GM12874 (cell line): ENCODE measurements at regions not wholly inside any gene's neighbourhood (a gene's known extent, or its start where the extent isn't known, plus 50 kb on each side); places are given as distances from the start of the nearest gene placed in this dataset.

Experiments used
- TF ChIP-seq, protein P1 (sequence below): IDR thresholded peaks from 2 replicates; pipeline ENCODE4 v1.5.1; 2011; ENCODE audit warnings: low read depth, mild to moderate bottlenecking, control low read depth, low read length, moderate library complexity; ENCODE audit not compliant: insufficient read depth

DNA sequence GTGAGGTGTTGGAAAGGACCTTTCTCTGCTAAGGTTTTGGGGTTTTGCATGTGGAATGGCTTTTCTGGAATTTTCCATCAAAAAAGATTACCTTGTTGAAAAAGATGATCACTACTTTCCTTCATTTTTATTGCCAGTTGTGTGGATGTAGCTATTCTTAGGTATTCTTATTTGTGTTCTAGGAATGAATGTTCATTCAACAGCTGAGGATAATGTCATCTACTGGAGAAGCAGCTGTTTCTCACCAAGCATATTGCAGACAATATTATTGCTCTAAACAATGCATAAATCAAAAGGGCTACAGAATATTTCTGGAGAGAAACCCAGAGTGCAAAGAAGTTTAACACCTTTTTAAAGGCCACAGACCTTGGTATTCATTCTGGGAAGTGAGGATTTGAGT lies 145.6 kb upstream of the CALCR start:
- TF ChIP-seq, protein P1, sequence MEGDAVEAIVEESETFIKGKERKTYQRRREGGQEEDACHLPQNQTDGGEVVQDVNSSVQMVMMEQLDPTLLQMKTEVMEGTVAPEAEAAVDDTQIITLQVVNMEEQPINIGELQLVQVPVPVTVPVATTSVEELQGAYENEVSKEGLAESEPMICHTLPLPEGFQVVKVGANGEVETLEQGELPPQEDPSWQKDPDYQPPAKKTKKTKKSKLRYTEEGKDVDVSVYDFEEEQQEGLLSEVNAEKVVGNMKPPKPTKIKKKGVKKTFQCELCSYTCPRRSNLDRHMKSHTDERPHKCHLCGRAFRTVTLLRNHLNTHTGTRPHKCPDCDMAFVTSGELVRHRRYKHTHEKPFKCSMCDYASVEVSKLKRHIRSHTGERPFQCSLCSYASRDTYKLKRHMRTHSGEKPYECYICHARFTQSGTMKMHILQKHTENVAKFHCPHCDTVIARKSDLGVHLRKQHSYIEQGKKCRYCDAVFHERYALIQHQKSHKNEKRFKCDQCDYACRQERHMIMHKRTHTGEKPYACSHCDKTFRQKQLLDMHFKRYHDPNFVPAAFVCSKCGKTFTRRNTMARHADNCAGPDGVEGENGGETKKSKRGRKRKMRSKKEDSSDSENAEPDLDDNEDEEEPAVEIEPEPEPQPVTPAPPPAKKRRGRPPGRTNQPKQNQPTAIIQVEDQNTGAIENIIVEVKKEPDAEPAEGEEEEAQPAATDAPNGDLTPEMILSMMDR = no peak

- TF ChIP-seq, protein P1 = no peak
These were observed 145.0 kb upstream of the CALCR start for GRCh38 chr7:93719546-93719945.

- TF ChIP-seq, protein P1 = no peak
These were observed 142.8 kb upstream of the CALCR start for GRCh38 chr7:93717217-93717900.

DNA sequence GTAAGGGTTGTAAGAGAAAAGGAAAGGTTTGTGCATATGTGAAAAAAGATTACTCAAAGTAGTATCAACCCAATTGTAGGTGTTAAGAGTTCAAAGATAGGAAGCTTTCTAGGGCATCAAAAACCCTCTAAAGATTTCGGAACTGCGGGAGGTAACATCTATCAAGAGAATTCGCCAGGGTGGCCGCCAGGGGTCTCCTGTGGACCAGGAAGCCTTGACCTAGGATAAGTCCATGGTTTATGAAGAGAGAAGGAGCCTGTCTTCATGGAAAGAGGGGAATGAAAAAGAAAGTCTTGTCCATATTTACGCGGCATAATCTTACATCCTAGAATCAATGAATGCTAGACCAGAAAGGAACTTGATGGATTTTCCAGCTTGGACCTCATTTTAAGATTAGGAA lies 140.7 kb upstream of the CALCR start:
- TF ChIP-seq, protein P1 = peak; percentile 49

- TF ChIP-seq, protein P1 = no peak
These were observed 137.4 kb upstream of the CALCR start for GRCh38 chr7:93711926-93712325.

DNA sequence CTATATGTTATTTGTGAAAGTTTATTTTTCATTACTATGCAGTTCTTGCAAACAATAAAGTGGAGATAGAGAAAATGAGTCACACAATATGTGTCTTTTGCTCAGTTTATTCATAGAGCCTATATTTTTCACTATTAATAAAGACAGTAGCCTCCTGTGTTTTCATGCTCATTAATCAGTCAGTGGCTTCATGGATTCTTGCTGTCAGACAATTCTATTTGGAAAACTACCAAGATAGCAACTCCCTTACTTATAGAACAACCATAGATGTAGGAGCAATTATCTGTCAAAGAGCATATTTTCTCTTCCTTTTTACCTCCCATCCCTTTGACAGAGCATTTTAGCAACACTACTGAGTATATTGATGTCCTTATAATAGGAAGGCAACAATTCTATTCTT lies 132.7 kb upstream of the CALCR start:
- TF ChIP-seq, protein P1 = no peak

GRCh38 chr7:93704217-93704616 lies 129.7 kb upstream of the CALCR start:
- TF ChIP-seq, protein P1 = no peak

GRCh38 chr7:93697901-93698300 lies 123.4 kb upstream of the CALCR start:
- TF ChIP-seq, protein P1 = no peak
